ENCODE measurements at regions not wholly inside any gene's neighbourhood (a gene's known extent, or its start where the extent isn't known, plus 50 kb on each side); places are given as distances from the start of the nearest gene placed in this dataset.

- TF ChIP-seq CTCF (IDR thresholded peaks at IDR 0.05) (no peak), POLR2A (IDR thresholded peaks at IDR 0.05) (no peak)
These were observed 107.1 kb downstream of the EBLN1 start for GRCh38 chr10:22110761-22111160.
